ENCODE measurements at regions not wholly inside any gene's neighbourhood (a gene's known extent, or its start where the extent isn't known, plus 50 kb on each side); places are given as distances from the start of the nearest gene placed in this dataset.
A peak's percentile ranks its signal among the peaks of the same experiment; 100 is the strongest.

DNA sequence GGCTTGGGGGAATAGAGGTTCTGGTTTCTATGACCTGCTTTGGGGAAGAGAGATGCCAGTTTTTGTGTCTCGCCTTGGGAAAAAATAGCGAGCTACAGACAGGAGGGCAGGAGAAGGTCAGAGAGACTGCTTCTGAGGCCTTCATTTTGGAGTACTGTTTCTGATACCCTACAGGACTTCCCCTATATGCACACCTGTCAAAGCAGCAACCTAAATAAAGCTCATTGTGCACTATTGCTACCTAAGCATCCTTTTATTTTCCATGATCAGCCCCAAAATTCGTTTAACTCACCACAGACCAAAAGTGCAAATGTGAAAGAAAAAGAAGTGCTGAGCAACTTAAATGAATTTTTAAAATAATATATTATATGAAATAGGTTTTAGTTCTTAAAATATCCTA, 145.6 kb upstream of the CHRM3 start:
- Histone ChIP-seq H3K27me3 (no peaks in the 10 kb centered on the region), H3K9ac (ENCODE audit: low read depth in 2 of 2, low read length in 2 of 2) (no peak overlapping the region), H3K9me3 (no peaks in the 10 kb centered on the region), H3K4me3 (no peak overlapping the region), H3K27ac (no peak overlapping the region), H3K4me1 (no peaks in the 10 kb centered on the region), H3K36me3 (no peaks in the 10 kb centered on the region)
- no peak for DNase-seq
- intact Hi-C loops (cut with DNase I), result no loop called here
- TF ChIP-seq, protein P1, sequence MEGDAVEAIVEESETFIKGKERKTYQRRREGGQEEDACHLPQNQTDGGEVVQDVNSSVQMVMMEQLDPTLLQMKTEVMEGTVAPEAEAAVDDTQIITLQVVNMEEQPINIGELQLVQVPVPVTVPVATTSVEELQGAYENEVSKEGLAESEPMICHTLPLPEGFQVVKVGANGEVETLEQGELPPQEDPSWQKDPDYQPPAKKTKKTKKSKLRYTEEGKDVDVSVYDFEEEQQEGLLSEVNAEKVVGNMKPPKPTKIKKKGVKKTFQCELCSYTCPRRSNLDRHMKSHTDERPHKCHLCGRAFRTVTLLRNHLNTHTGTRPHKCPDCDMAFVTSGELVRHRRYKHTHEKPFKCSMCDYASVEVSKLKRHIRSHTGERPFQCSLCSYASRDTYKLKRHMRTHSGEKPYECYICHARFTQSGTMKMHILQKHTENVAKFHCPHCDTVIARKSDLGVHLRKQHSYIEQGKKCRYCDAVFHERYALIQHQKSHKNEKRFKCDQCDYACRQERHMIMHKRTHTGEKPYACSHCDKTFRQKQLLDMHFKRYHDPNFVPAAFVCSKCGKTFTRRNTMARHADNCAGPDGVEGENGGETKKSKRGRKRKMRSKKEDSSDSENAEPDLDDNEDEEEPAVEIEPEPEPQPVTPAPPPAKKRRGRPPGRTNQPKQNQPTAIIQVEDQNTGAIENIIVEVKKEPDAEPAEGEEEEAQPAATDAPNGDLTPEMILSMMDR (IDR thresholded peaks at IDR 0.05), result no peak

DNA sequence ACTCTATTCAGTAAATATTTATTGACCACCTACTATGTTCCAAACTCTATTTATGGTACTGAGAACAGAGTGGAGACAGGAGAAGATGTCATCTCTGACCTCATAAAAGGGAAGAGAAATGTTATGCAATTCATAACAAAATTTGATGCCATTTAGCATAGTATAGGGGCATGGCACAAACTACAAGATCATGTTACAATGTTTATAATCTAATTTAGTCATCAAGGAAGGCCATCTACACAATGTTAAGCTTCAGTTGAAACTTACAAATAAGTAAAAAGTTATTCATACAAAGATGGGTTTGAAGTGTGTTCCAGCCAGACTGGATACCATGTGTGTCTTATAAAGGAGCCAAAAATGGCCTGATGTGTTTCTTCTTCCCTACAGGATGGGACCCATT, 146.8 kb upstream of the CHRM3 start:
- DNase-seq, result no peak
- intact Hi-C loops (cut with DNase I), result no loop called here
- Histone ChIP-seq H3K9ac (ENCODE audit: low read depth in 2 of 2, low read length in 2 of 2) (no peak overlapping the region), H3K36me3 (no peaks in the 10 kb centered on the region), H3K4me1 (no peaks in the 10 kb centered on the region), H3K27ac (no peak overlapping the region), H3K9me3 (no peaks in the 10 kb centered on the region), H3K4me3 (no peak overlapping the region), H3K27me3 (no peaks in the 10 kb centered on the region)
- TF ChIP-seq, protein P1 (IDR thresholded peaks at IDR 0.05), result no peak

DNA sequence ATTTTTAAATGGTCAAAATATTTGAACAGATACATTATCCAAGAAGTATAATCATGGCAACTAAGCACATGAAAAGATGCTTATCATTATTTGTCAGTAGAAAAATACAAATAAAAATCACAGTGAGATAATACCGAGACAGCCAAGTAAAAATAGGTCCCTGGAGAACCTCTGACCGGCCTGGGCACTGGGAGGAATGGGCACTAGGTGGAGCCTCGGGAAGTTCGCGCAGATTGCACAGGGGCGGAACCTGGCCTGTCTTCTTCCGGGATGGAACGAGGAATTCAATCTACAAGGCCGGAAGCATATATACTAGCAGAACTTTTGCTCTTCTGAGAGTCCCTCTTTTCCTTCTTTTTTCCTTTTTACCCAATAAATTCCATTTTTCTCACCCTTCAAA, 148.5 kb upstream of the CHRM3 start:
- intact Hi-C loops (cut with DNase I), result no loop called here
- H3K4me3 ChIP-seq, result no peak overlapping the region
- no peaks in the 10 kb centered on the region for H3K36me3 ChIP-seq
- no peaks in the 10 kb centered on the region for H3K4me1 ChIP-seq
- no peaks in the 10 kb centered on the region for H3K9me3 ChIP-seq
- no peak for DNase-seq
- H3K27me3 ChIP-seq, result no peaks in the 10 kb centered on the region
- TF ChIP-seq, protein P1 (IDR thresholded peaks at IDR 0.05), result no peak
- H3K9ac ChIP-seq (ENCODE audit: low read depth in 2 of 2, low read length in 2 of 2), result no peak overlapping the region
- H3K27ac ChIP-seq, result no peak overlapping the region

DNA sequence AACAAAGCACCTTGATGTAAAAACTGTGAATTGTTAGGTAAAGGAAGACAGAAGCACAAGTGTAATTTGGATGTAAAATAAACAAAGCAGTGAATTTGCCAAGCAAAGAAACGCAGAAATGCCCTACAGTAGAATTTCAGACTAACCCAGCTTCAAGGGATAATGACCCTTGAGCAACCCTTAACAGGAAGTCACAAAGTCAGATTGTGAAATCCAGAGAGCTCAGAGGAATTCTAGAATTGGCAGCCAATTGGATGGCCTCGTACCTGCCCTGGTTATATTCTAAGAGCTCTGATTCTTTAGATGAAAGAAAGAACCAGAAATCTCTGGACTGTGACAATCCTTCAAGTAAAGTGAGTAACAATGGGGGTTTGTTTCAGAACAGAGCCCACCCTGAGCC, 152.7 kb upstream of the CHRM3 start:
- H3K4me3 ChIP-seq, result no peak overlapping the region
- H3K27me3 ChIP-seq, result no peaks in the 10 kb centered on the region
- no peak overlapping the region for H3K27ac ChIP-seq
- intact Hi-C loops (cut with DNase I), result no loop called here
- H3K9ac ChIP-seq (ENCODE audit: low read depth in 2 of 2, low read length in 2 of 2), result no peak overlapping the region
- no peaks in the 10 kb centered on the region for H3K4me1 ChIP-seq
- no peaks in the 10 kb centered on the region for H3K9me3 ChIP-seq
- H3K36me3 ChIP-seq, result no peaks in the 10 kb centered on the region
- peak; percentile 23 for DNase-seq
- TF ChIP-seq, protein P1 (IDR thresholded peaks at IDR 0.05), result no peak

DNA sequence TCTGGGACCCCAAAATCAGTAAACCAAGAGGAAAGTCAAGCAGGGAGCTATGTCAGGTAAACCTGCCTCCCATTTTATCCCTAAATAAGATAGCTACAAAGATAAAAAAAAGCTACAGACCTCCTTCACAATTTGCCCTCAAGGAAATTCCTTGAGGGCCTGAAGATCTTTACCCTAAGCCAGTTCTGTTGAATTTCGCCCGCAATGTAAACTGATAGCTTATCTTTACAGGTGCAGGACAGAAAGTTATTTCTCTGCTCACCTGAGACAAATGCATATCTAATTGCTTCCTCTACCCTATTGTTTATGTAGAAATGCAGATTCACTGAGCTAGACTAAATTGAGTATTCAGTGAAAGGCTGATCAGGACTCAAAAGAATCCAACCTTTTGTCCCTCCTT, 153.4 kb upstream of the CHRM3 start:
- Histone ChIP-seq H3K9me3 (no peaks in the 10 kb centered on the region), H3K27ac (no peak overlapping the region), H3K4me1 (no peaks in the 10 kb centered on the region), H3K36me3 (no peaks in the 10 kb centered on the region), H3K9ac (ENCODE audit: low read depth in 2 of 2, low read length in 2 of 2) (no peak overlapping the region), H3K4me3 (no peak overlapping the region), H3K27me3 (no peaks in the 10 kb centered on the region)
- intact Hi-C loops (cut with DNase I), result no loop called here
- TF ChIP-seq, protein P1 (IDR thresholded peaks at IDR 0.05), result no peak
- DNase-seq, result peak; percentile 23

DNA sequence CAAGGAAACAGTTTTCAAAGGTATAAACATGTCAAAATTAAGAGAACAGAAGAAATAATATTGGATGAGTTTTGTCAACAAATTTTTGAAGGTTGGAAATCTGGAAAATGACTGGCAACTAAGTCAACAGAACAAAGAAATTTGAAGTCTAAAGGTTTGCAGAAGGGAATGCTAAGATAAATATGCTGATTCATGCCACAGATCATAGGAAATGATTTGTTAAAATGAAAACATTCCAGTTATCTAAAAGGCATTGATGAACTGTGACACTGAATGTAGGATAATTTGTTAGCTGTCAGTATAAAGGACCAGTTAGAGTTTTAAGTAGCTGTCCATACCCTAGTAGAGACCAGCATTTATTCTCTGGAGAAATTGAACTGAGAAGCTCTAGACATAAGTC, 157.9 kb upstream of the CHRM3 start:
- intact Hi-C loops (cut with DNase I), result no loop called here
- H3K36me3 ChIP-seq, result no peaks in the 10 kb centered on the region

More for the DNA sequence above, 157.9 kb upstream of the CHRM3 start:
- H3K27ac ChIP-seq, result no peak overlapping the region
- no peaks in the 10 kb centered on the region for H3K4me1 ChIP-seq
- H3K4me3 ChIP-seq, result no peak overlapping the region
- no peaks in the 10 kb centered on the region for H3K27me3 ChIP-seq
- TF ChIP-seq, protein P1 (IDR thresholded peaks at IDR 0.05), result no peak
- no peak for DNase-seq
- no peak overlapping the region for H3K9ac ChIP-seq (ENCODE audit: low read depth in 2 of 2, low read length in 2 of 2)
- H3K9me3 ChIP-seq, result no peaks in the 10 kb centered on the region

All from colonic mucosa (tissue), 4 donors.